IPS-15b (cell line): ENCODE measurements at regions not wholly inside any gene's neighbourhood (a gene's known extent, or its start where the extent isn't known, plus 50 kb on each side); places are given as distances from the start of the nearest gene placed in this dataset.
"Not testable (repeated sequence)": the region's sequence is repeated elsewhere in the genome, so short reads cannot be mapped to it uniquely, and the experiment has no call there.

Experiments used
- H3K27me3 ChIP-seq: one replicate; pipeline ENCODE4 v1.6.1; 2013; ENCODE audit warnings: low read length; ENCODE audit not compliant: control insufficient read depth, insufficient read depth
- H3K36me3 ChIP-seq: one replicate; pipeline ENCODE4 v1.6.1; 2013; ENCODE audit warnings: low read length; ENCODE audit not compliant: control insufficient read depth, insufficient read depth
- H3K4me1 ChIP-seq: one replicate; pipeline ENCODE4 v1.6.1; 2013; ENCODE audit warnings: mild to moderate bottlenecking, low read length; ENCODE audit not compliant: control insufficient read depth, insufficient read depth
- H3K4me3 ChIP-seq: one replicate; pipeline ENCODE4 v1.5.1; 2013; ENCODE audit warnings: low read depth, low read length
- H3K9ac ChIP-seq: one replicate; pipeline ENCODE4 v1.6.1; 2013; ENCODE audit warnings: low read depth, mild to moderate bottlenecking, low read length
- H3K9me3 ChIP-seq: one replicate; pipeline ENCODE4 v1.6.1; 2013; ENCODE audit warnings: mild to moderate bottlenecking, low read length; ENCODE audit not compliant: control insufficient read depth, insufficient read depth

- Histone ChIP-seq H3K9me3 (no peaks in the 10 kb centered on the region), H3K9ac (no peak overlapping the region), H3K36me3 (no peaks in the 10 kb centered on the region), H3K4me3 (no peak overlapping the region), H3K4me1 (no peaks in the 10 kb centered on the region), H3K27me3 (no peaks in the 10 kb centered on the region)
These were observed 168.0 kb upstream of the TBX3 start for GRCh38 chr12:114851981-114852380.

DNA sequence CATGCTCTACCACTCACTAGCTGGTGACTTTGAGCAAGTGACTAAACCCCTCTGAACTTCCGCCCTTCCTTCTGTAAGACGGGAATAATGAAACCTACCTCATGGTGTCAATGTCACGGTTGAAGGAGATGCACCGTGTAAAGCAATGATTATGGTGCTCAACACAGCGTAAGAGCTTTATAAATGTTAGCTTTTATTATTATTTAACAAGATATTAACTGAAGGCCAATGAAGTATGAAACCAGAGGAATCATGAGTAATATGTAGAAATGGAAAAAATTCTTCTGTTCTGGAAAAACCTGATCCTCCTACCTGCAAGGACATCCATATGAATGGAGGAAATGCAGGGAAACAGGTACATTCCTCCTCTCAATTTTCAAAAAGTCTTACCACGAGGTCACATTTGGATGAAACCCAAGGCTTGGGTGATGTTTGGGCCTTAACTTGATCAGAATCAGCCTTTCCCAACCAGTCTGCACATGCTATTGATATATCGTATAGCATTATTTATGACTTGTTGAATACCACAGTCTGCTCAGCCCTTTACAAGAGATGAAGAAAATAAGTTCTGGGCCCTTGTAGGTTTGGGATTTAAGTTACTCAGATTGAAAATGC, 166.8 kb upstream of the TBX3 start:
- Histone ChIP-seq H3K4me3 (no peak overlapping the region), H3K9ac (no peak overlapping the region), H3K4me1 (no peaks in the 10 kb centered on the region), H3K9me3 (no peaks in the 10 kb centered on the region), H3K27me3 (no peaks in the 10 kb centered on the region), H3K36me3 (no peaks in the 10 kb centered on the region)

DNA sequence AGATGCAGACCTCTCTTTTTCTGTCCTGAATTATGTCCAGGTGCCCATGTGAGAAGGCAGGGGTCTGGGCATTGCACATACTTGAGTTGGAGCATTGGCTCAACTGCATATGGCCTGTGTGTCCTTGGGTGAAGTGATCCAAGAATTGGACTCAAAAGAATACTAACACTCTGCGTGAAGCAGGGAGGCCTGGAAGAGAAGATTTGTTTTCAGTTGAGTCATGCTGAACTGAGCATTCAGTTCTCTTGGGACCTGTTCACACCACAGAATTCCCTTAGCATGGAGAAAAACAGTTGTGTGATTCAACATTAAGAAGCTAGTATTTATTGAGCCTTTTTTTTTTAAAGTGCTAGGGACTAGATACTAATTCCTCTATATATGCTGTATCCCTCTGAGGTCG, 164.7 kb upstream of the TBX3 start:
- H3K9me3 ChIP-seq: no peaks in the 10 kb centered on the region
- H3K36me3 ChIP-seq: no peaks in the 10 kb centered on the region
- no peaks in the 10 kb centered on the region for H3K27me3 ChIP-seq
- no peak overlapping the region for H3K9ac ChIP-seq
- no peaks in the 10 kb centered on the region for H3K4me1 ChIP-seq
- no peak overlapping the region for H3K4me3 ChIP-seq

DNA sequence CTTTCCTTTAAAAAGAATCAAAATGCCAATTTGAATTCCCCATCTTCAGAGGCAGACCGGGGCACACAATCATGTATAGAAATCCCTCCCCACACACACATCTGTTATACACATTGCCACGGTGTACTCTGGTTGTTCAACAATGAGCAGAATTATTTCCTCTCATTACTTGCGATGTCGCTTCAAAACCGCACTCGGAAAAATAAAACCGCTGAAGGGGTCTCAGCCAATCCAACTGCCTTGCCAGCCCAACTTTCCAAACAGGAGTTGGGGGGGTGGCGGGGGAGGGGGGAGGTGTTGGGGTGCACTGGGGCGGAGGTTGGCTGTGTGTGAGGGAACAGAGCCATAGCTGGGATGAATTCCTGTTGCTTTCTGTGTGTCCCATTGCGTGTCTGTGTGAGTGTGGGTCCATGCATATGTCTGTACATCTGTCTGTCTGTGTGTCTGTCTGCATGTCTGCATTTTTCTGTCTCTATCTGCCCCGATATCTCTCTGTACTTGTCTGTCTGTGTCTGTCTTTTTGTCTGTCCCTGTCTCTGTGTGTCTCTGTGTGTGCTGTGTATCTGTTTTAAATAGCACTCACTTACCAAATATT, 163.6 kb upstream of the TBX3 start:
- Histone ChIP-seq H3K4me1 (no peaks in the 10 kb centered on the region), H3K27me3 (no peaks in the 10 kb centered on the region), H3K9me3 (no peaks in the 10 kb centered on the region), H3K9ac (no peak overlapping the region), H3K36me3 (no peaks in the 10 kb centered on the region), H3K4me3 (no peak overlapping the region)

DNA sequence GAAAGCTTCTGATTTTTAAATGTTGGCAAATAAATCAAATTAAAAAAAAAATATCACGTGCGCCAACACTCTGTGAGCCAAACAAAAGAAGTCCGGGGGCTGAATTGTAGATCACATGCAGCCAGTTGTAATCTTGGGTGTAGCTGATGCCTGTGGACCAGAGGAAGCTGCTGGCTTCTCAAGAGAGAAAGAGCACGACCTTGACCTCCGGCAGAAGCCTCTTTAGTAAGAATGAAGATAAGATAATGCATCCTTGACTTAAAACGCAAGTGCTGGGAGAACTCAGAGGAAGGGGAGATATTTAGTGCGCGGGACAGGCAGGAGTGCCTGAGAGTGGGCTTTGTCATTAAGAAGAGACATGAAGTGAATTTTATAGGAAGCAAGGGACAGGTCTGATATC, 162.8 kb upstream of the TBX3 start:
- H3K27me3 ChIP-seq: no peaks in the 10 kb centered on the region
- H3K4me1 ChIP-seq: no peaks in the 10 kb centered on the region
- H3K36me3 ChIP-seq: no peaks in the 10 kb centered on the region
- no peak overlapping the region for H3K4me3 ChIP-seq
- H3K9ac ChIP-seq: no peak overlapping the region
- H3K9me3 ChIP-seq: no peaks in the 10 kb centered on the region

GRCh38 chr12:114841557-114842251, 157.7 kb upstream of the TBX3 start:
- Histone ChIP-seq H3K4me3 (no peak overlapping the region), H3K9ac (no peak overlapping the region), H3K27me3 (no peaks in the 10 kb centered on the region)

GRCh38 chr12:114838480-114838879, 154.5 kb upstream of the TBX3 start:
- Histone ChIP-seq H3K36me3 (no peaks in the 10 kb centered on the region), H3K4me1 (no peaks in the 10 kb centered on the region), H3K4me3 (no peak overlapping the region), H3K9ac (no peak overlapping the region), H3K9me3 (no peaks in the 10 kb centered on the region), H3K27me3 (no peaks in the 10 kb centered on the region)

More at GRCh38 chr12:114841557-114842251, 157.7 kb upstream of the TBX3 start:
- Histone ChIP-seq H3K4me1 (no peaks in the 10 kb centered on the region), H3K36me3 (no peaks in the 10 kb centered on the region), H3K9me3 (no peaks in the 10 kb centered on the region)

- H3K4me3 ChIP-seq: no peak overlapping the region
- H3K36me3 ChIP-seq: no peaks in the 10 kb centered on the region
- H3K4me1 ChIP-seq: no peaks in the 10 kb centered on the region
- no peak overlapping the region for H3K9ac ChIP-seq
- no peaks in the 10 kb centered on the region for H3K9me3 ChIP-seq
- no peaks in the 10 kb centered on the region for H3K27me3 ChIP-seq
These were observed 152.6 kb upstream of the TBX3 start for GRCh38 chr12:114836609-114837008.

DNA sequence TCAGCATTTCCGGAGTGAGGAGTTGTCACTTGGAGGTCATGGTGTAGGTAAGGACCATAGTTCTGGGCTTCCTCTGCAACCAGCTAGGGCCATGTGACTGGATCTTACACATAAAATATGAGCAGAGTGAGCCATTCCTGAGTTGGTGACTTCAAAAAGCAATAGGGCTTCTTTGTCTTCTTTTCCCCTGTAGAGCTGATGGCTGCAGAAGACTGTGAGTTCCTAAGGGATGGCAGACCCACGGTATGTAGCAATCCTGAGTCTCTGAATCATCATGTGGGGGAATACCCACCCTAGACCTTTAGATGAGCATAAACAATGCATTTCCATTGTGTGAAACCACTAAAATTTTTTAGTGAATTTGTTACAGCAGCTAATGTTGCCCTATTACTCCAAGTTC, 151.1 kb upstream of the TBX3 start:
- Histone ChIP-seq H3K4me1 (no peaks in the 10 kb centered on the region), H3K36me3 (no peaks in the 10 kb centered on the region), H3K9me3 (no peaks in the 10 kb centered on the region), H3K4me3 (no peak overlapping the region), H3K27me3 (no peaks in the 10 kb centered on the region), H3K9ac (no peak overlapping the region)

GRCh38 chr12:114834621-114835020, 150.6 kb upstream of the TBX3 start:
- no peaks in the 10 kb centered on the region for H3K36me3 ChIP-seq
- no peak overlapping the region for H3K4me3 ChIP-seq
- H3K9ac ChIP-seq: no peak overlapping the region
- H3K9me3 ChIP-seq: no peaks in the 10 kb centered on the region
- no peaks in the 10 kb centered on the region for H3K4me1 ChIP-seq
- no peaks in the 10 kb centered on the region for H3K27me3 ChIP-seq

DNA sequence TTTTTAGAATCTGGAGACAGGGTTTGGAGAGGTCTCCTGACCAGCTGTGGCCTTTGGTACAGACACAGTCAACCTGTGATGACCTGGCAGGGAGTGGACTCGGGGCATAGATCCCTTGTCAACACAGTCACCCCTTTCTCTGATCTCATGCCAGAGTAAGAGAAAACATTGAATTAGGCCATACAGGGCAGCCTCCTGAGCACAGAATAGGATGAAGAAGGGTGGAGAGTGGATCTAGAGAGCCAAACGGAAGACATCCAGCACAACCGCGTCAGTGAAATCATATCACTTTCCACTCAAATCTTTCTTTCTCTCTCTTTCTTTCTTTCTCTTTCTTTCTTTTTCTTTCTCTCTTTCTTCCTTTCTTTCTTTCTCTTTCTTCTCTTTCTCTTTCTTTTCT, 145.9 kb upstream of the TBX3 start:
- no peaks in the 10 kb centered on the region for H3K27me3 ChIP-seq
- no peaks in the 10 kb centered on the region for H3K36me3 ChIP-seq
- no peaks in the 10 kb centered on the region for H3K4me1 ChIP-seq
- no peak overlapping the region for H3K4me3 ChIP-seq
- no peaks in the 10 kb centered on the region for H3K9me3 ChIP-seq
- H3K9ac ChIP-seq: no peak overlapping the region

GRCh38 chr12:114829244-114829643, 145.3 kb upstream of the TBX3 start:
- H3K4me1 ChIP-seq, H3K4me3 ChIP-seq, H3K36me3 ChIP-seq, H3K27me3 ChIP-seq, H3K9ac ChIP-seq, H3K9me3 ChIP-seq: not testable (repeated sequence)
